Left lung (tissue), 4 donors: ENCODE measurements at regions not wholly inside any gene's neighbourhood (a gene's known extent, or its start where the extent isn't known, plus 50 kb on each side); places are given as distances from the start of the nearest gene placed in this dataset.

Experiments
- ATAC-seq: fragments of 200-7000 bp; cut with Tn5 transposase; one replicate; pipeline ENCODE4 v1.9.1; 2020; ENCODE audit warnings: moderate library complexity
- DNase-seq, 4 donors: peaks; one replicate each; pipeline ENCODE4 v3.0.0-alpha.2; 2013 to 2020
- H3K27ac ChIP-seq, 2 donors: fragments of 200-600 bp; sonication (generic) in 1 of 2; one replicate each; pipeline versions ENCODE4 v1.5.0 to v1.8.0; 2020 to 2021
- H3K27me3 ChIP-seq, 2 donors: fragments of 200-600 bp; sonication (generic) in 1 of 2; one replicate each; pipeline versions ENCODE4 v1.5.0 to v1.8.0; 2020 to 2021
- H3K36me3 ChIP-seq, 2 donors: fragments of 200-600 bp; sonication (generic) in 1 of 2; one replicate each; pipeline versions ENCODE4 v1.5.0 to v1.8.0; 2020 to 2021
- H3K4me1 ChIP-seq, 2 donors: fragments of 200-600 bp; one replicate each; pipeline ENCODE4 v1.8.0; 2021
- H3K4me3 ChIP-seq, 2 donors: fragments of 200-600 bp; sonication (generic) in 1 of 2; one replicate each; pipeline versions ENCODE4 v1.5.0 to v1.8.0; 2020 to 2021; ENCODE audit warnings: mild to moderate bottlenecking in 1 of 2
- H3K9me3 ChIP-seq, 2 donors: fragments of 200-600 bp; sonication (generic) in 1 of 2; one replicate each; pipeline versions ENCODE4 v1.5.0 to v1.8.0; 2020 to 2021
- CTCF ChIP-seq, 2 donors: fragments of 200-600 bp; sonication (generic) in 1 of 2; IDR thresholded peaks; one replicate each; pipeline versions ENCODE4 v1.5.0 to v1.8.0; 2021; ENCODE audit warnings: antibody characterized with exemption in 2 of 2
- intact Hi-C, 2 donors: fragments of 100-400 bp; cut with DNase I; formaldehyde crosslinking; loops; one replicate each; pipeline versions ENCODE4 v1.11.2 to v1.14.2; 2022
- donor health status: DM: no; HTN: yes; CAD: no.
- donor health status: DM: no; HTN: no; CAD: no.

DNA sequence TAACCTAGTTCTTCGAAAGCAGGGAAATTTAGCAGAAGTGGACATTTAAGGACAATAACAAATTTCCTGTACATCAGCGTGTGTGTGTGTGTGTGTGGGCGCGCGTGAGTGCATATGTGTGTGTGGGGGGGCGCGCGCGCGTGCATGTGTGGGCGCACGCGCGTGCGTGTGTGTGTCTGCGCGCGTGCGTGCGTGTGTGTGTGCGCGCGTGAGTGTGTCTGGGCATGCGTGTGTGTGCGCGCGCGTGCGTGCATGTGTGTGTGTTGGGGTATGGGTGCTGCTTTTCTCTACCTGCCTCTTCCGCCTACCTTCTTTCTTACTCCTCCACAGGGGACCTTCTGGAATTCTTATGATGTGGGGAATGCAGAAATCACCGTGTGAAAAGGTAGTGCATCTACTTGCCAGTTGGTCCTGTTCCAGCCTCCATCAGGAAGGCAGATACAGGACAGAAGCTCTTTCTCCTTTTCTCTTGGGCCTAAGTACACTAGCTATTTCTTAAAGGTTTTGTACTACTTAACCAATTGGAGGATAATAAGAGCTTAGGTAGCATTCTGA lies 165.4 kb upstream of the KCNK2 start:
- TF ChIP-seq CTCF (IDR thresholded peaks at IDR 0.05) = no peak
- no peak for ATAC-seq
- Histone ChIP-seq H3K27me3 (no peaks in the 10 kb centered on the region), H3K36me3 (no peaks in the 10 kb centered on the region), H3K9me3 (no peaks in the 10 kb centered on the region), H3K4me1 (no peaks in the 10 kb centered on the region), H3K27ac (no peak overlapping the region), H3K4me3 (no peak overlapping the region)
- intact Hi-C loops = no loop called here
- no peak for DNase-seq

GRCh38 chr1:214918745-214919144 lies 163.8 kb upstream of the KCNK2 start:
- Histone ChIP-seq H3K36me3 (no peaks in the 10 kb centered on the region), H3K27ac (no peak overlapping the region), H3K27me3 (no peaks in the 10 kb centered on the region), H3K4me1 (no peaks in the 10 kb centered on the region), H3K9me3 (no peaks in the 10 kb centered on the region), H3K4me3 (no peak overlapping the region)
- DNase-seq (no peak), ATAC-seq (no peak)
- intact Hi-C loops = no loop called here
- TF ChIP-seq CTCF (IDR thresholded peaks at IDR 0.05) = no peak

DNA sequence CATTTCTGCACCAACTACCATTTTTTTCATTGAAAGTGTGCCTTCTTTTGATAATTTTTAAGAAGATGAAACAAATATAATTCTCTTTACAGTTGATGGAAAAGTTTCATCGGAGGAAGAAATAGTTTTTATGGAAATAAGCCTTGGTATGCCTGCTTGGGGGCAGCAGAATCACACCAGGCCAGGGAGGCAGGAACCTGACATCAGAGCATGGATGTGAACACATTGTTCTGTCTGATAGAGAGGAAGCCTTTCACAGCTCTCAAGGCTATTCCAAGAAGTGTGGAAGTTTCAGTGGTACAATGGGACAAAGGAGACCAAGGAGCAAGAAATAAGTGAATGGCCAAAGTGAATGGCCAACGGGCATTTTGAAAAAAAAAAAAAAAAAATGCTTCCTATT lies 162.2 kb upstream of the KCNK2 start:
- TF ChIP-seq CTCF (IDR thresholded peaks at IDR 0.05) = no peak
- no peak overlapping the region for H3K27ac ChIP-seq
- H3K27me3 ChIP-seq = no peaks in the 10 kb centered on the region
- ATAC-seq (no peak), DNase-seq (no peak)
- H3K4me3 ChIP-seq = no peak overlapping the region
- H3K4me1 ChIP-seq = no peaks in the 10 kb centered on the region
- intact Hi-C loops = no loop called here
- H3K36me3 ChIP-seq = no peaks in the 10 kb centered on the region
- no peaks in the 10 kb centered on the region for H3K9me3 ChIP-seq

- ATAC-seq (no peak), DNase-seq (no peak)
- Histone ChIP-seq H3K9me3 (no peaks in the 10 kb centered on the region), H3K36me3 (no peaks in the 10 kb centered on the region), H3K4me1 (no peaks in the 10 kb centered on the region), H3K27me3 (no peaks in the 10 kb centered on the region), H3K4me3 (no peak overlapping the region), H3K27ac (no peak overlapping the region)
- no peak for TF ChIP-seq CTCF (IDR thresholded peaks at IDR 0.05)
- intact Hi-C loops = no loop called here
Measured at GRCh38 chr1:214923278-214923915, 159.1 kb upstream of the KCNK2 start.

- Histone ChIP-seq H3K27ac (no peak overlapping the region), H3K4me3 (no peak overlapping the region), H3K9me3 (no peaks in the 10 kb centered on the region), H3K27me3 (no peaks in the 10 kb centered on the region), H3K36me3 (no peaks in the 10 kb centered on the region), H3K4me1 (no peaks in the 10 kb centered on the region)
- ATAC-seq (no peak), DNase-seq (no peak)
- no peak for TF ChIP-seq CTCF (IDR thresholded peaks at IDR 0.05)
- intact Hi-C loops = no loop called here
Measured at GRCh38 chr1:214927796-214928195, 154.7 kb upstream of the KCNK2 start.
